ENCODE measurements at regions not wholly inside any gene's neighbourhood (a gene's known extent, or its start where the extent isn't known, plus 50 kb on each side); places are given as distances from the start of the nearest gene placed in this dataset.

DNA sequence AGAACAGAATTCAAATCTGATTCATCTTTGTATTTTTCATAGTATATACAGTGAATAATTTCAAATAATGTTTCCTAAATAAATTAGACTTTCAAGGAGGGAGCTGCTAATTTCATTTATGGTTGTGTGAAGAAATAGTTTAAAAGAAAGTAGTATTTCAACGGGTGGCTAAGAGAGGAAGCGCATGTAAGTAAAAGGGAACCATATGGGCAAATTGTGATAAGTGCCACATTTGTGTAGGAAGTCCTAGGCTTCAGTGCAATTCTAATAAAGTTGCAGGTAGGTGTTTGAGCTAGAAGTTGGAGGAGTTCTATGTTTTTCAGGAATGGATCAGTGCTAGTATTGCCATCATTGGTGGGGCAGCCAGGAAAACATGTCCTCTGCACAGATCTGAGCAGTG lies 178.8 kb upstream of the PRDM1 start:
- Histone ChIP-seq H3K9me3 (ENCODE audit: control insufficient read depth in 4 of 4, low read length in 3 of 4) (no peaks in the 10 kb centered on the region), H3K36me3 (ENCODE audit: control insufficient read depth in 4 of 4, insufficient read depth in 3 of 4, low read depth in 1 of 4, low read length in 3 of 4) (no peaks in the 10 kb centered on the region), H3K4me1 (ENCODE audit: control insufficient read depth in 4 of 4, insufficient read depth in 4 of 4, low read length in 3 of 4) (peaks cover 0 to 2% (median 0%) of the 10 kb centered on the region in 4 donors), H3K4me3 (ENCODE audit: low read depth in 1 of 3, low read length in 3 of 3) (no peak overlapping the region), H3K27me3 (ENCODE audit: control insufficient read depth in 4 of 4, insufficient read depth in 4 of 4, low read length in 3 of 4) (no peaks in the 10 kb centered on the region), H3K27ac (ENCODE audit: low read depth in 1 of 2, low read length in 2 of 2) (no peak overlapping the region), H3K9ac (ENCODE audit: low read depth in 1 of 2, low read length in 2 of 2) (no peak overlapping the region)
- TF ChIP-seq EGR1 (IDR thresholded peaks at IDR 0.05; ENCODE audit: low read depth in 2 of 2) (no peak), TAF1 (conservative IDR thresholded peaks at IDR 0.05) (no peak), HNF4A (conservative IDR thresholded peaks at IDR 0.05) (no peak)
- TF ChIP-seq, protein P1, sequence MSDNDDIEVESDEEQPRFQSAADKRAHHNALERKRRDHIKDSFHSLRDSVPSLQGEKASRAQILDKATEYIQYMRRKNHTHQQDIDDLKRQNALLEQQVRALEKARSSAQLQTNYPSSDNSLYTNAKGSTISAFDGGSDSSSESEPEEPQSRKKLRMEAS (IDR thresholded peaks at IDR 0.05) = no peak
- no peak for DNase-seq (ENCODE audit: low spot score)
- 85% methylated on average over 2 of the region's 2 CpGs for WGBS

DNA sequence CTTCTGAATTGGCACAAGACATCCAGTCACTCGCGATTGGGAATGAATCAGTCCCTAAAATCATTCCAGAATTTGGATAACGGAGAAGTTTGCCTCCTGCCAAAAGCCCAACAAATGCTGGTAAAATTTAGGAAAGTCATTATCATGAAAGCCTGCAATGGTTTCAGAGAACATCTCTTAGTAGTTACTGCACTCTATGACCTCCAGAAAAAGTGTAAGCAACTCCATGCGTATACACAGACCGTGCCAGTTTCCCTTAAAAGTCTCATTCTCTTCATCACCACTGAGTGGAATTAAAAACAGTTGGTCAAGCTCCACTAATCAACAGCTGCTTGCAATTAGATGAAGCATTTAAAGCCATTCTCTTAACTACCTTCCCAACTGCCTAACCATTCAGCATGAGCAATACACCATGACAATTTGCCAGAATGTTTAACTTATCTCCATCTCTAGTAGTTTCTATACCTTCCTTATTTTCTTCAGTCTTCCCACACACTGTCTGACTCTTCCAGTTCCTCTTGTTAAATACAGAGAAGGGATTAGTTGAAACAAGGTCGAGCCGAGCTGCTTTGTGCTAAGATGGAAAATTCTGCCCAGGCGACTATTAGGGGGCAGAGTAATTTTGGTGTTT lies 183.6 kb upstream of the PRDM1 start:
- 84% methylated on average over 8 of the region's 8 CpGs for WGBS
- Histone ChIP-seq H3K36me3 (ENCODE audit: control insufficient read depth in 4 of 4, insufficient read depth in 3 of 4, low read depth in 1 of 4, low read length in 3 of 4) (no peaks in the 10 kb centered on the region), H3K27me3 (ENCODE audit: control insufficient read depth in 4 of 4, insufficient read depth in 4 of 4, low read length in 3 of 4) (no peaks in the 10 kb centered on the region), H3K9ac (ENCODE audit: low read depth in 1 of 2, low read length in 2 of 2) (no peak overlapping the region), H3K4me1 (ENCODE audit: control insufficient read depth in 4 of 4, insufficient read depth in 4 of 4, low read length in 3 of 4) (peaks cover 0 to 2% (median 0%) of the 10 kb centered on the region in 4 donors), H3K27ac (ENCODE audit: low read depth in 1 of 2, low read length in 2 of 2) (no peak overlapping the region), H3K4me3 (ENCODE audit: low read depth in 1 of 3, low read length in 3 of 3) (no peak overlapping the region), H3K9me3 (ENCODE audit: control insufficient read depth in 4 of 4, low read length in 3 of 4) (no peaks in the 10 kb centered on the region)
- DNase-seq (ENCODE audit: low spot score) = no peak
- no peak for TF ChIP-seq TAF1 (conservative IDR thresholded peaks at IDR 0.05)
- TF ChIP-seq HNF4A (conservative IDR thresholded peaks at IDR 0.05) = no peak
- no peak for TF ChIP-seq NR2F2 (IDR thresholded peaks at IDR 0.05)
- no peak for TF ChIP-seq CTCF (IDR thresholded peaks at IDR 0.05; ENCODE audit: low read depth, low read length, missing input control)
- TF ChIP-seq RAD21 (IDR thresholded peaks at IDR 0.05) = no peak
- TF ChIP-seq, protein P2, sequence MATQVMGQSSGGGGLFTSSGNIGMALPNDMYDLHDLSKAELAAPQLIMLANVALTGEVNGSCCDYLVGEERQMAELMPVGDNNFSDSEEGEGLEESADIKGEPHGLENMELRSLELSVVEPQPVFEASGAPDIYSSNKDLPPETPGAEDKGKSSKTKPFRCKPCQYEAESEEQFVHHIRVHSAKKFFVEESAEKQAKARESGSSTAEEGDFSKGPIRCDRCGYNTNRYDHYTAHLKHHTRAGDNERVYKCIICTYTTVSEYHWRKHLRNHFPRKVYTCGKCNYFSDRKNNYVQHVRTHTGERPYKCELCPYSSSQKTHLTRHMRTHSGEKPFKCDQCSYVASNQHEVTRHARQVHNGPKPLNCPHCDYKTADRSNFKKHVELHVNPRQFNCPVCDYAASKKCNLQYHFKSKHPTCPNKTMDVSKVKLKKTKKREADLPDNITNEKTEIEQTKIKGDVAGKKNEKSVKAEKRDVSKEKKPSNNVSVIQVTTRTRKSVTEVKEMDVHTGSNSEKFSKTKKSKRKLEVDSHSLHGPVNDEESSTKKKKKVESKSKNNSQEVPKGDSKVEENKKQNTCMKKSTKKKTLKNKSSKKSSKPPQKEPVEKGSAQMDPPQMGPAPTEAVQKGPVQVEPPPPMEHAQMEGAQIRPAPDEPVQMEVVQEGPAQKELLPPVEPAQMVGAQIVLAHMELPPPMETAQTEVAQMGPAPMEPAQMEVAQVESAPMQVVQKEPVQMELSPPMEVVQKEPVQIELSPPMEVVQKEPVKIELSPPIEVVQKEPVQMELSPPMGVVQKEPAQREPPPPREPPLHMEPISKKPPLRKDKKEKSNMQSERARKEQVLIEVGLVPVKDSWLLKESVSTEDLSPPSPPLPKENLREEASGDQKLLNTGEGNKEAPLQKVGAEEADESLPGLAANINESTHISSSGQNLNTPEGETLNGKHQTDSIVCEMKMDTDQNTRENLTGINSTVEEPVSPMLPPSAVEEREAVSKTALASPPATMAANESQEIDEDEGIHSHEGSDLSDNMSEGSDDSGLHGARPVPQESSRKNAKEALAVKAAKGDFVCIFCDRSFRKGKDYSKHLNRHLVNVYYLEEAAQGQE (IDR thresholded peaks at IDR 0.05) = no peak
- TF ChIP-seq FOXA1 (IDR thresholded peaks at IDR 0.05) = no peak
- TF ChIP-seq ATF3 (IDR thresholded peaks at IDR 0.05) = no peak
- TF ChIP-seq RXRA (IDR thresholded peaks at IDR 0.05) = no peak
- no peak for TF ChIP-seq EGR1 (IDR thresholded peaks at IDR 0.05; ENCODE audit: low read depth in 2 of 2)
- TF ChIP-seq FOXA2 (IDR thresholded peaks at IDR 0.05) = no peak
- TF ChIP-seq SP1 (IDR thresholded peaks at IDR 0.05) = no peak
- TF ChIP-seq, protein P1 (IDR thresholded peaks at IDR 0.05) = no peak
- TF ChIP-seq JUND (IDR thresholded peaks at IDR 0.05) = no peak
- TF ChIP-seq, protein P3, sequence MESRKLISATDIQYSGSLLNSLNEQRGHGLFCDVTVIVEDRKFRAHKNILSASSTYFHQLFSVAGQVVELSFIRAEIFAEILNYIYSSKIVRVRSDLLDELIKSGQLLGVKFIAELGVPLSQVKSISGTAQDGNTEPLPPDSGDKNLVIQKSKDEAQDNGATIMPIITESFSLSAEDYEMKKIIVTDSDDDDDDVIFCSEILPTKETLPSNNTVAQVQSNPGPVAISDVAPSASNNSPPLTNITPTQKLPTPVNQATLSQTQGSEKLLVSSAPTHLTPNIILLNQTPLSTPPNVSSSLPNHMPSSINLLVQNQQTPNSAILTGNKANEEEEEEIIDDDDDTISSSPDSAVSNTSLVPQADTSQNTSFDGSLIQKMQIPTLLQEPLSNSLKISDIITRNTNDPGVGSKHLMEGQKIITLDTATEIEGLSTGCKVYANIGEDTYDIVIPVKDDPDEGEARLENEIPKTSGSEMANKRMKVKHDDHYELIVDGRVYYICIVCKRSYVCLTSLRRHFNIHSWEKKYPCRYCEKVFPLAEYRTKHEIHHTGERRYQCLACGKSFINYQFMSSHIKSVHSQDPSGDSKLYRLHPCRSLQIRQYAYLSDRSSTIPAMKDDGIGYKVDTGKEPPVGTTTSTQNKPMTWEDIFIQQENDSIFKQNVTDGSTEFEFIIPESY (IDR thresholded peaks at IDR 0.05) = no peak
- TF ChIP-seq HNF4G (IDR thresholded peaks at IDR 0.05) = no peak
- no peak for TF ChIP-seq YY1 (IDR thresholded peaks at IDR 0.05)
- TF ChIP-seq GABPA (IDR thresholded peaks at IDR 0.05 in 1 of 2, conservative IDR thresholded peaks at IDR 0.05 in 1 of 2) = no peak
